H9 (cell line): ENCODE measurements at regions not wholly inside any gene's neighbourhood (a gene's known extent, or its start where the extent isn't known, plus 50 kb on each side); places are given as distances from the start of the nearest gene placed in this dataset.

Experiments
- DNase-seq: peaks from one replicate; pipeline ENCODE4 v3.0.0-alpha.2; 2017
- H2AFZ ChIP-seq: one replicate; pipeline ENCODE4 v1.6.1; 2013; ENCODE audit warnings: mild to moderate bottlenecking, low read length, control low read depth, moderate library complexity
- H2AK5ac ChIP-seq: 2 replicates; pipeline ENCODE4 v1.6.1; 2013; ENCODE audit warnings: low read length, control low read depth, mixed read lengths; ENCODE audit not compliant: insufficient read length
- H2BK120ac ChIP-seq: one replicate; pipeline ENCODE4 v1.6.1; 2013; ENCODE audit warnings: low read depth, mild to moderate bottlenecking, low read length, control low read depth, inconsistent platforms; ENCODE audit not compliant: poor library complexity, severe bottlenecking
- H2BK12ac ChIP-seq: 2 replicates; pipeline ENCODE4 v1.6.1; 2013; ENCODE audit warnings: low read length, control low read depth, mixed read lengths, low read depth; ENCODE audit not compliant: insufficient read length
- H2BK15ac ChIP-seq: 2 replicates; pipeline ENCODE4 v1.6.1; 2013; ENCODE audit warnings: low read depth, low read length, control low read depth
- H2BK20ac ChIP-seq: one replicate; pipeline ENCODE4 v1.6.1; 2013; ENCODE audit warnings: low read depth, mild to moderate bottlenecking, low read length, control low read depth, inconsistent platforms; ENCODE audit not compliant: poor library complexity, severe bottlenecking
- H2BK5ac ChIP-seq: 2 replicates; pipeline ENCODE4 v1.6.1; 2013; ENCODE audit warnings: low read length, control low read depth, mixed read lengths; ENCODE audit not compliant: insufficient read length
- H3K14ac ChIP-seq: 2 replicates; pipeline ENCODE4 v1.6.1; 2013; ENCODE audit warnings: low read length, control low read depth; ENCODE audit not compliant: insufficient read depth
- H3K18ac ChIP-seq: 2 replicates; pipeline ENCODE4 v1.6.1; 2013; ENCODE audit warnings: low read depth, mild to moderate bottlenecking, mixed read lengths, low read length, control low read depth; ENCODE audit not compliant: insufficient read length
- H3K23ac ChIP-seq: 2 replicates; pipeline ENCODE4 v1.6.1; 2013; ENCODE audit warnings: low read length, control low read depth, mixed read lengths, low read depth; ENCODE audit not compliant: insufficient read length
- H3K23me2 ChIP-seq: 2 replicates; pipeline ENCODE4 v1.6.1; 2013; ENCODE audit warnings: low read depth, mild to moderate bottlenecking, mixed read lengths, low read length, control low read depth; ENCODE audit not compliant: insufficient read length, poor library complexity, severe bottlenecking
- H3K27ac ChIP-seq: 2 replicates; pipeline ENCODE4 v1.5.1; 2013; ENCODE audit warnings: low read length, control low read depth, mixed read lengths, low read depth; ENCODE audit not compliant: insufficient read length
- H3K27me3 ChIP-seq: 2 replicates; pipeline ENCODE4 v1.6.1; 2013; ENCODE audit warnings: low read length, control low read depth, inconsistent platforms; ENCODE audit not compliant: insufficient read depth
- H3K4ac ChIP-seq: 2 replicates; pipeline ENCODE4 v1.6.1; 2013; ENCODE audit warnings: low read depth, mild to moderate bottlenecking, control low read depth, inconsistent platforms, low read length, moderate library complexity
- H3K4me1 ChIP-seq: 2 replicates; pipeline ENCODE4 v1.6.1; 2013; ENCODE audit warnings: low read length, control low read depth, inconsistent platforms; ENCODE audit not compliant: insufficient read depth
- H3K4me2 ChIP-seq: 2 replicates; pipeline ENCODE4 v1.6.1; 2013; ENCODE audit warnings: low read length, control low read depth, mixed read lengths; ENCODE audit not compliant: insufficient read length, insufficient read depth
- H3K56ac ChIP-seq: 2 replicates; pipeline ENCODE4 v1.6.1; 2013; ENCODE audit warnings: low read depth, mild to moderate bottlenecking, mixed read lengths, low read length, control low read depth; ENCODE audit not compliant: insufficient read length
- H3K79me1 ChIP-seq: 2 replicates; pipeline ENCODE4 v1.6.1; 2013; ENCODE audit warnings: low read depth, mild to moderate bottlenecking, moderate library complexity, low read length, control low read depth, inconsistent platforms; ENCODE audit not compliant: insufficient read depth, poor library complexity, severe bottlenecking
- H3K79me2 ChIP-seq: 2 replicates; pipeline ENCODE4 v1.6.1; 2013; ENCODE audit warnings: low read length, control low read depth, inconsistent platforms; ENCODE audit not compliant: insufficient read depth
- H3K9ac ChIP-seq: 2 replicates; pipeline ENCODE4 v1.6.1; 2013; ENCODE audit warnings: low read length, control low read depth, mixed read lengths; ENCODE audit not compliant: insufficient read length; ENCODE audit errors: extremely low read depth
- H3K9me3 ChIP-seq: one replicate; pipeline ENCODE4 v1.6.1; 2013; ENCODE audit warnings: low read depth, low read length, inconsistent platforms; ENCODE audit not compliant: control insufficient read depth
- H3T11ph ChIP-seq: one replicate; pipeline ENCODE4 v1.6.1; 2013; ENCODE audit warnings: mild to moderate bottlenecking, low read length, control low read depth, inconsistent platforms
- H4K20me1 ChIP-seq: one replicate; pipeline ENCODE4 v1.6.1; 2013; ENCODE audit not compliant: control insufficient read depth, insufficient read length, insufficient read depth
- H4K5ac ChIP-seq: 2 replicates; pipeline ENCODE4 v1.6.1; 2013; ENCODE audit warnings: low read depth, mild to moderate bottlenecking, mixed read lengths, low read length, control low read depth; ENCODE audit not compliant: insufficient read length
- H4K8ac ChIP-seq: replicated peaks from 2 replicates; pipeline ENCODE4 v1.6.1; 2013; ENCODE audit warnings: low read length, control low read depth, mixed read lengths, low read depth; ENCODE audit not compliant: insufficient read length
- H4K91ac ChIP-seq: 2 replicates; pipeline ENCODE4 v1.6.1; 2013; ENCODE audit warnings: low read depth, mild to moderate bottlenecking, moderate library complexity, mixed read lengths, low read length, control low read depth; ENCODE audit not compliant: insufficient read length
- H3K27ac Mint-ChIP-seq, 3 experiments: 2 replicates in 2 of 3; 3 replicates in 1 of 3; pipeline ENCODE4 v1.8.0; 2020 to 2021; ENCODE audit warnings: mixed read lengths in 3 of 3, mild to moderate bottlenecking in 1 of 3, moderate library complexity in 1 of 3
- H3K27me3 Mint-ChIP-seq: 2 replicates; pipeline ENCODE4 v1.8.0; 2021; ENCODE audit warnings: low read depth, mild to moderate bottlenecking, moderate library complexity, mixed read lengths
- H3K36me3 Mint-ChIP-seq, 3 experiments: 2 replicates in 2 of 3; 3 replicates in 1 of 3; pipeline ENCODE4 v1.8.0; 2020 to 2021; ENCODE audit warnings: low read depth in 3 of 3, mixed read lengths in 3 of 3; ENCODE audit not compliant: insufficient read depth in 1 of 3
- H3K4me1 Mint-ChIP-seq, 2 experiments: 2 replicates each; pipeline ENCODE4 v1.8.0; 2020; ENCODE audit warnings: mixed read lengths in 2 of 2
- H3K4me3 Mint-ChIP-seq, 2 experiments: 2 replicates in 1 of 2; 3 replicates in 1 of 2; pipeline ENCODE4 v1.8.0; 2020 to 2021; ENCODE audit warnings: mild to moderate bottlenecking in 2 of 2, mixed read lengths in 2 of 2, moderate library complexity in 1 of 2
- H3K9me3 Mint-ChIP-seq, 2 experiments: 2 replicates in 1 of 2; 3 replicates in 1 of 2; pipeline ENCODE4 v1.8.0; 2020; ENCODE audit warnings: mild to moderate bottlenecking in 2 of 2, mixed read lengths in 2 of 2, moderate library complexity in 1 of 2
- CTCF ChIP-seq: fragments of 200-600 bp; sonication (generic); conservative IDR thresholded peaks from 3 replicates; pipeline ENCODE4 v1.8.0; 2021; ENCODE audit warnings: antibody characterized with exemption, mild to moderate bottlenecking
- WGBS: extraction: QIAGEN DNeasy Blood & Tissue Kit; methylation state at CpG from one replicate; pipeline ENCODE4 v1.1.7; 2013; ENCODE audit warnings: missing lambda C conversion rate, low lambda C conversion rate, mixed read lengths; ENCODE audit not compliant: insufficient read length; ENCODE audit errors: extremely low coverage; 5-methylcytosine and 5-hydroxymethylcytosine counted together

- no CpG with 5 or more reads among the region's 5 CpGs for WGBS
- Histone ChIP-seq H3K4me2 (no peak overlapping the region), H3K23me2 (no peaks in the 10 kb centered on the region), H3K23ac (no peak overlapping the region), H3K56ac (no peak overlapping the region), H3K18ac (no peak overlapping the region), H2BK12ac (no peak overlapping the region), H3K27ac (no peak overlapping the region), H4K20me1 (no peaks in the 10 kb centered on the region), H2AFZ (no peak overlapping the region), H3K9me3 (no peaks in the 10 kb centered on the region), H3K27me3 (no peaks in the 10 kb centered on the region), H3K9ac (no peak overlapping the region), H3K4ac (no peak overlapping the region), H4K91ac (no peak overlapping the region), H3T11ph (no peak overlapping the region), H3K79me1 (no peaks in the 10 kb centered on the region), H3K4me1 (no peaks in the 10 kb centered on the region), H4K5ac (no peak overlapping the region), H3K79me2 (no peaks in the 10 kb centered on the region), H2AK5ac (no peak overlapping the region), H2BK20ac (no peak overlapping the region), H3K14ac (no peak overlapping the region), H2BK120ac (no peak overlapping the region), H2BK15ac (no peak overlapping the region), H4K8ac (no peak overlapping the region), H2BK5ac (no peak overlapping the region)
- Mint-ChIP-seq H3K27me3 (peaks cover 1% of the 10 kb centered on the region), H3K36me3 (peaks cover 0 to 6% (median 2%) of the 10 kb centered on the region in 3 experiments; a peak in 4 of 7 replicates), H3K27ac (no peak overlapping the region), H3K4me1 (peaks cover 5 to 9% of the 10 kb centered on the region in 2 experiments), H3K9me3 (peaks cover 5 to 11% of the 10 kb centered on the region in 2 experiments), H3K4me3 (no peak overlapping the region)
- no peak for DNase-seq
- no peak for TF ChIP-seq CTCF
Measured at GRCh38 chr7:71005109-71005508, 126.8 kb upstream of the GALNT17 start.
